H1 (cell line): ENCODE measurements at regions not wholly inside any gene's neighbourhood (a gene's known extent, or its start where the extent isn't known, plus 50 kb on each side); places are given as distances from the start of the nearest gene placed in this dataset.

Source experiments
- CTBP2 ChIP-seq: IDR thresholded peaks from 2 replicates; pipeline ENCODE4 v1.7.0; 2011; ENCODE audit warnings: borderline replicate concordance, mild to moderate bottlenecking, moderate library complexity, mixed read lengths, low read length; ENCODE audit not compliant: insufficient read depth, insufficient read length
- EGR1 ChIP-seq: IDR thresholded peaks from 2 replicates; pipeline ENCODE4 v1.6.1; 2011; ENCODE audit warnings: low read depth, low read length, borderline replicate concordance
- POLR2AphosphoS5 ChIP-seq: IDR thresholded peaks from 2 replicates; pipeline ENCODE4 v1.6.1; 2011; ENCODE audit warnings: low read depth, low read length
- SRF ChIP-seq: IDR thresholded peaks from 2 replicates; pipeline ENCODE4 v1.6.1; 2011; ENCODE audit warnings: mild to moderate bottlenecking, low read depth, low read length, moderate library complexity
- SUZ12 ChIP-seq: fragments of 200-600 bp; sonication (generic); IDR thresholded peaks from 2 replicates; pipeline ENCODE4 v1.6.1; 2012; ENCODE audit warnings: mild to moderate bottlenecking, inconsistent platforms, low read length, moderate library complexity, mixed read lengths
- TAF1 ChIP-seq: IDR thresholded peaks from 2 replicates; pipeline ENCODE4 v1.6.1; 2011; ENCODE audit warnings: mild to moderate bottlenecking, low read depth, low read length
- YY1 ChIP-seq: IDR thresholded peaks from 2 replicates; pipeline ENCODE4 v1.6.1; 2011; ENCODE audit warnings: low read depth, mild to moderate bottlenecking, low read length
- TF ChIP-seq, protein P1 (sequence below), 3 experiments: IDR thresholded peaks; 1 replicate in 2 of 3; 2 replicates in 1 of 3; pipeline versions ENCODE4 v1.5.1 to v1.6.1; 2011; ENCODE audit warnings: low read length in 3 of 3, mild to moderate bottlenecking in 3 of 3, inconsistent platforms in 2 of 3, low read depth in 1 of 3, moderate library complexity in 1 of 3; ENCODE audit not compliant: insufficient read depth in 1 of 3; ENCODE audit errors: control extremely low read depth in 1 of 3

DNA sequence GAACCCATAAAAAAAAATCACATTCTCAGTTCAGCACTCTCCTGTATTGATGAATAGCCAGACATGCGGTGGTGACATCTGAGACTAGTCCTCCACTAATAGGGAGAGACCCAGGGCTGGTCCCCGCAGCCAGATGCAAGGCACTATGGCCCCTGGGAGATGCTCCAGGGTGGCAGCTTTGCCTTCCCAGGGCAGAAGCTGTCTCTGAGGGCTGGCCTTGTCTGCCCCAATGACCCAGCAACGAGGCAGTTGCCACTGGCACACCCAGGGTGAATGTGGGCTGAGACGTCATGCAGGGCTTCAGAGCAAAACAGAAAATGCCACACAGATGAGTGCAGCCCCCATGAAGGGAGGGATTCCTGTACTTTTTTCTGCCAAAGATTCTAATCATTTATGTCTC, 50.1 kb upstream of the GDF10 start:
- TF ChIP-seq, protein P1, sequence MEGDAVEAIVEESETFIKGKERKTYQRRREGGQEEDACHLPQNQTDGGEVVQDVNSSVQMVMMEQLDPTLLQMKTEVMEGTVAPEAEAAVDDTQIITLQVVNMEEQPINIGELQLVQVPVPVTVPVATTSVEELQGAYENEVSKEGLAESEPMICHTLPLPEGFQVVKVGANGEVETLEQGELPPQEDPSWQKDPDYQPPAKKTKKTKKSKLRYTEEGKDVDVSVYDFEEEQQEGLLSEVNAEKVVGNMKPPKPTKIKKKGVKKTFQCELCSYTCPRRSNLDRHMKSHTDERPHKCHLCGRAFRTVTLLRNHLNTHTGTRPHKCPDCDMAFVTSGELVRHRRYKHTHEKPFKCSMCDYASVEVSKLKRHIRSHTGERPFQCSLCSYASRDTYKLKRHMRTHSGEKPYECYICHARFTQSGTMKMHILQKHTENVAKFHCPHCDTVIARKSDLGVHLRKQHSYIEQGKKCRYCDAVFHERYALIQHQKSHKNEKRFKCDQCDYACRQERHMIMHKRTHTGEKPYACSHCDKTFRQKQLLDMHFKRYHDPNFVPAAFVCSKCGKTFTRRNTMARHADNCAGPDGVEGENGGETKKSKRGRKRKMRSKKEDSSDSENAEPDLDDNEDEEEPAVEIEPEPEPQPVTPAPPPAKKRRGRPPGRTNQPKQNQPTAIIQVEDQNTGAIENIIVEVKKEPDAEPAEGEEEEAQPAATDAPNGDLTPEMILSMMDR (IDR thresholded peaks at IDR 0.05; ENCODE audit: control extremely low read depth in 1 of 3, insufficient read depth in 1 of 3, low read depth in 1 of 3, low read length in 3 of 3), result no peak
- TF ChIP-seq TAF1 (no peak), POLR2AphosphoS5 (no peak), YY1 (no peak), EGR1 (no peak), SRF (no peak), CTBP2 (no peak), SUZ12 (no peak)
